Stimulated activated CD8-positive, alpha-beta memory T cell treated with anti-CD3 and anti-CD28 coated beads, Interleukin-15, amount 100 ng/mL, for 4 hours (primary cell): ENCODE measurements at regions not wholly inside any gene's neighbourhood (a gene's known extent, or its start where the extent isn't known, plus 50 kb on each side); places are given as distances from the start of the nearest gene placed in this dataset.

Source experiments
- DNase-seq, 2 donors: peaks; one replicate each; pipeline ENCODE4 v3.0.0-alpha.2; 2020; ENCODE audit warnings: low read depth in 2 of 2

DNA sequence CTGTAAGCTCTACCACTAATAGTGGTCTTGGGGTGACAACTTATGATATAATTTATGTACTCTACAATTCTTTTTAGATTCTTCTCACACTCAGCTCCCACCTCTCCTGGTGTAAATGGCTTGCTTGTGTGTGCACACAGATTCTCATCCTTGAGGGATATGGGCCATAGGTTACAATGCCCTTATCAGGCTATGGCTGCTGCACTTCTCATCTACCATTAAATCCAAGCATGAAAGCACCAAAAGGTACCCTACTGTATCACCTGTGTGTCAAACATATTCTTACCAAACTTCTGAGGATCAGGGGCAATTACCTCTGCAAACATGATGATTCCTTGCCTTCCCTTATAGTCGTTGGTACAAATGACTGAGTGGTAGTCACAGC lies 891.9 kb downstream of the SQOR start:
- no peak for DNase-seq

DNA sequence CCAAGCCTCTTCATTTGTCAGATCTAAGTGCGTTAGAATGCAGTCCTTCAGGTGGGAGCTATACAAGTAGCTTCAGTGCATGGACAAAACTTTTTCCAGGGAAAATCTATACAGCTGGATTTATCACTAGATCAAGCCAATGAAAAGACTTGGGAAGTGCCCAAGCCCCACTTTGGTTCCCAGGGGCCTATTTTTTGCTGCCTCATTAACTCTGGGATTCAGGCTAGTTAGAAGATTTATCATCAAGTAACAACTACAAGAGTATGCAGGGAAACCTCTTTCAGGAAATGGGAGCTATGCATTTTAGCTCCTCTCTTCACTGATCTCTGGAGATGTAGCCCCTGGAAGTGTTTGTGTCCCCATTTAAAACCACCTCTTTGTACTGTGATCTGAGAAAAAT lies 908.8 kb downstream of the SQOR start:
- no peak for DNase-seq

DNA sequence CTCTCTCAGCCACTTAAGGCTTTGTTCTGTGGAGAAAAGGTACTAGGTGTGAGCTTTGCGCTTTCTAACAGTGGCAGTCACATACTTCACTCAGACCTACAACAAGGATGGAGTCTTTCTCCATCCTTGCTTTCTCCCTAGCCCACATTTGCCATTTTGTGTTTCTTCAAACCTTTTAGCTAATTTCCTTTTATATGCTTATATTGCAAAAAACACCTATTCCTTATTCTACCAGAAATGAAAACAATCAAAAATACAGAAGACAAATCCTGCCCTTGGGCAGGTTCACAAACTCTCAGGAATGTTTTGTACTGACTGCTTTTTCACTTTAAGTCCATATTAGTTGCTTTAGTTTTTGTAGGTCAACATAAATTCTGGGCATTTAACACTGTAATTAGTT lies 914.2 kb downstream of the SQOR start:
- DNase-seq = no peak

- no peak for DNase-seq
These were observed 917.5 kb downstream of the SQOR start for GRCh38 chr15:46552316-46552715.

DNA sequence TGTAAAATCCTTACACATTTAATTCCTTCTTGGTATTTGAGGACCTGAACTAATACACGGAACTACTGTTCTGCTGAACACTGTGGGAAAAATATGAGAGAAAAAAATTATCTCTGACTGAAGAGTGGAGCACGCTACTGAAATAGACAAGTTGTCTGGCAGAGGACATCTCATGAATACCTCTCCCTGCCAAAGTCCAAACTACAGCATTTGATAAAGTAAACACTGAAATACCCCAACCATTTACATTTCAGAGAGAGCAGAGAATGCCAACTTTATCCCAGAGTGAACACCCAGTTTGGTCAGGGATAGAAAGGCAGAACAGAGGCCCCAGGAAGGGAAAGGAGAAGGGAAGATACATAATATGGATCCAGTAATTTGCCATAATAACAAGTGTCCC lies 920.7 kb downstream of the SQOR start:
- no peak for DNase-seq

- no peak for DNase-seq
These were observed 921.2 kb downstream of the SQOR start for GRCh38 chr15:46556010-46556409.

GRCh38 chr15:46556559-46557379 lies 921.9 kb downstream of the SQOR start:
- no peak for DNase-seq

- no peak for DNase-seq
These were observed 933.1 kb downstream of the SQOR start for GRCh38 chr15:46567968-46568367.

GRCh38 chr15:46569781-46570180 lies 935.0 kb downstream of the SQOR start:
- DNase-seq = no peak

DNA sequence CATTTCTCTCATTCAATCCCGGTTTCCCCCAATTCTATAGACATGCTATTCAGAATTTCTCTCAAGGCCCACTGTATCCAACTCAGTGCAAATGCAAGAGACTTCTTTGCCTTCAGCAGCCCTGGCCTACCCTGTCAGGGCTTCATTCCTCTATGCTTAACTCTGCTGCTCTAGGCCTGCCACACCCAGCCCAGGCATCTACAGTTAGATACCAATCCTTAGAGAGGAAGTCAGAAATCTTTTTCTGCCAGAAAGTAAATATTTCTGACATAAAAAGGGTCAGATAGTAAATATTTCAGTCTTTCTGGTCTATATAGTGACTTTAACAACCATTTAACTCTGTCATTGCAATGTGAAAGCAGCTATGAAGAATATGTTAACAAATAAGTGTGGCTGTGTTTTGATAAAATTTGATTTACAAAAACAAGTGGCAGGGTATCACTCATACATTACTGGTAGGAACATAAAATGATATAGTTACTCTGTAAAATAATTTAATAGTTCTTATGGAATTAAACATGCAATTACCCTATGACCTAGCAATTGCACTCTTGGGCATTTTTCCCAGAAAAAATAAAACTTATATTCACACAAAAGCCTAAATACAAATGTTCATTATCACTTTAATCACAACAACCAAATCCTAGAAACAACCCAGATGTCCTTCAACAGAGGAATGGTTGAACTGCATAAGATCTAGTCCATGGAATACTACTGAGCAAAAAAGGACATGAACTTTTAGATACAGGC lies 942.0 kb downstream of the SQOR start:
- DNase-seq = no peak

DNA sequence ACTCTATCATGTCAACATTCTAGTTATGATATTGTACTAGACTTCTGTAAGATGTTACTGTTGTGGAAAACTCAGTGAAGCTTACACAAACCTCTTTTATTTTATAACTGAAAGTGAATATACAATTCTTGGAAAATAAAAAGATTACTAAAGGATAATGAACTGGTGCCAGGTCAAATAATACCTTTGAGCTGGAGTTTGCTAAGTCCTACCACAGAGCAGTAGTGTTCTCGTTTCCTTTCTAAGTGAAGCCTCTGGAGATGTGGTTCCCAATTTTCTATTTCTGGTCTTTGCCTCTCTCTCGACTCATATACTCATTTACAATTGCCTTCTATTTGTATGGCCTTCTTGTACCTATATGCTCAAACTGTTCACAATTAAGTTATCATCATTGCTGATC lies 942.9 kb downstream of the SQOR start:
- no peak for DNase-seq

DNA sequence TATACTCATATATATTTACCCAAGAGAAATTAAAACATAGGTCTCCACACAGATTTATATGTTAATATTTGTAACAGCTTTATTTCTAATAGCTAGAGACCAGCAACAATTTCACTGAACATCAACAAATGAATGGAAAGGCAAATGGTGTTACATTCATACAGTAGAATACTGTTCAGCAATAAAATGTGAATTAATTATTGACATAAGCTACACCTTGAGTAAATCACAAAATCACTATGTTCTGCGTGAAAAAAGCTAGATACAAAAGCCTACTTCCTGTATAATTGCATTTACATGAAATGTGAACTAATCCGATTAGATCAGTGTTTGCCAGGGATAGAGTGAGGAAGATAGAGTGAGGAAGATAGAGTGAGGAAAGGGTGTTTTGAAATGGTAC lies 945.7 kb downstream of the SQOR start:
- no peak for DNase-seq

DNA sequence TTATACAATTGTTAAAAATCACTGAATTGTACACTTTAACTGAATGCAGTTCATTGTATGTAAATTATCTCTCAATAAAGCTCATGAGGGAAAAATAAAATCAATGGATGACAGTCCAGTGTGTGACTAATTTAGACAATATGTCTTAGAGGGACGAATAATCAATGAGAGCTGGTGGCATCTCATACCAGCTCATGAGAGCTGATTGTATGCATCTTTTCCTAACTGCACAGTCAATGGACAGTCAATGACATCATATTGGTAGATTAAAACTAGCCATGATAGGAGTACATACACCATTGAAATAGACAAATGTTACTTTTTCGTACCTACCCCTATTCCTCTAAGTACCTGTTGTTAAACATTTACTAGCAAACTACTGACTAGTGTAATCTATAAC lies 946.1 kb downstream of the SQOR start:
- no peak for DNase-seq

- DNase-seq = no peak
These were observed 954.3 kb downstream of the SQOR start for GRCh38 chr15:46589088-46589487.

- no peak for DNase-seq
These were observed 956.6 kb downstream of the SQOR start for GRCh38 chr15:46591462-46591861.

DNA sequence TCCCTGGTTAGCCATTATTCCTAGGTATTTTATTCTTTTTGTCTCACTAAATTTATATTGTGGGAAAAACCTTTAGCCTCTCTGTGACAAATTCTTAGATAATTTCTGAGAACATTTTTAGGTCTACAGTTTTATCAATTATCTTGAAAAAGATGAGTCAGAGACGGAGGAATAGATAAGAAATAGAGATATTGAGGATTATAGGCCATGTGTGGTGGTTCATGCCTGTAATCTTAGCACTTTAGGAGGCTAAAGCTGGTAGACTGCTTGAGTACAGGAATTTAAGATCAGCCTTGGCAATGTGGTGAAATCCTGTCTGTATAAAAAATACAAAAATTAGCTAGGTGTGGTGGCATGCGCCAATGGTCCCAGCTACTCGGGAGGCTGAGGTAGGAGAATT lies 960.2 kb downstream of the SQOR start:
- no peak for DNase-seq

DNA sequence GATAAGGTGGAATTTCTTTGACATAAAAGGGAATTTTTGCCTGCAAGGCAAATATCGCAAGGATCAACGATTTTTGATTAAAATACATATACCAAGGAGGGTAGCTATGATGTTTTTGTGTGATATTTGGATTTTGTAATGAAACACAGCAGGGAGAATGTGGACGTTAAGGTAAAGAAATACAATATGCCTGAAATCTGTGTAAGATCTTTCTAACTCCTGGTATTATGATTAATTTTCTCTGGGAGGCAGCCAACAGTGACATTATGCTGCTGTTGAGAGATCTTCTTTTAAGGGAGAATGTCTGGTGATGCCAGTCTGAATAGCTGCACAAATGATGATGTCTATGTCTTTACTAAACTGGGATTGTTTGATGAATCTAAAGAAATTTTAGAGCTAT lies 972.2 kb downstream of the SQOR start:
- DNase-seq = no peak

GRCh38 chr15:46616033-46616432 lies 981.2 kb downstream of the SQOR start:
- no peak for DNase-seq

- no peak for DNase-seq
These were observed 982.7 kb downstream of the SQOR start for GRCh38 chr15:46617507-46617906.

- DNase-seq = no peak
These were observed 984.2 kb downstream of the SQOR start for GRCh38 chr15:46618984-46619383.

GRCh38 chr15:46620392-46621013 lies 985.7 kb downstream of the SQOR start:
- no peak for DNase-seq

- DNase-seq = no peak
These were observed 988.0 kb downstream of the SQOR start for GRCh38 chr15:46622851-46623250.

GRCh38 chr15:46636206-46636605 lies 1001.4 kb downstream of the SQOR start:
- DNase-seq = no peak
